MM.1S (cell line): ENCODE measurements at regions not wholly inside any gene's neighbourhood (a gene's known extent, or its start where the extent isn't known, plus 50 kb on each side); places are given as distances from the start of the nearest gene placed in this dataset.

ENCODE experiments used
- CTCF ChIP-seq: fragments of 300-600 bp; sonication (generic); IDR thresholded peaks from 2 replicates; pipeline ENCODE4 v1.5.1; 2016; ENCODE audit warnings: antibody characterized with exemption, low read length, mixed read lengths
- EZH2 ChIP-seq: fragments of 300-600 bp; sonication (generic); optimal IDR thresholded peaks from 2 replicates; pipeline ENCODE3; 2017; ENCODE audit warnings: low read depth, mild to moderate bottlenecking, antibody characterized with exemption, low read length, mixed read lengths
- EZH2phosphoT487 ChIP-seq: fragments of 300-600 bp; sonication (generic); IDR thresholded peaks from 2 replicates; pipeline ENCODE4 v1.6.1; 2018; ENCODE audit warnings: antibody characterized with exemption, low read length

- TF ChIP-seq EZH2 (no peak), CTCF (no peak), EZH2phosphoT487 (no peak)
Observed at GRCh38 chr22:46046299-46046685, 69.3 kb upstream of the WNT7B start.
